Trophoblast cell (in vitro differentiated cells and primary cell): ENCODE measurements at regions not wholly inside any gene's neighbourhood (a gene's known extent, or its start where the extent isn't known, plus 50 kb on each side); places are given as distances from the start of the nearest gene placed in this dataset.

Experiments
- DNase-seq, 2 donors: peaks; one replicate each; pipeline ENCODE4 v3.0.0-alpha.2; 2016
- H2AFZ ChIP-seq: 2 replicates; pipeline ENCODE4 v1.6.1; 2013; ENCODE audit warnings: low read length, moderate library complexity, mild to moderate bottlenecking; ENCODE audit not compliant: insufficient read depth, poor library complexity
- H2AK5ac ChIP-seq: 2 replicates; pipeline ENCODE4 v1.6.1; 2013; ENCODE audit warnings: mild to moderate bottlenecking, low read length
- H2BK120ac ChIP-seq: 2 replicates; pipeline ENCODE4 v1.6.1; 2013; ENCODE audit warnings: low read length, mild to moderate bottlenecking, moderate library complexity; ENCODE audit not compliant: insufficient read depth, poor library complexity
- H2BK12ac ChIP-seq: 2 replicates; pipeline ENCODE4 v1.6.1; 2013; ENCODE audit warnings: mild to moderate bottlenecking, low read length, moderate library complexity
- H2BK5ac ChIP-seq: 2 replicates; pipeline ENCODE4 v1.6.1; 2013; ENCODE audit warnings: low read length, low read depth, moderate library complexity, mild to moderate bottlenecking; ENCODE audit not compliant: poor library complexity
- H3K14ac ChIP-seq: 2 replicates; pipeline ENCODE4 v1.6.1; 2013; ENCODE audit warnings: mild to moderate bottlenecking, low read length
- H3K18ac ChIP-seq: 2 replicates; pipeline ENCODE4 v1.6.1; 2013; ENCODE audit warnings: mild to moderate bottlenecking, low read length
- H3K23ac ChIP-seq: 2 replicates; pipeline ENCODE4 v1.6.1; 2013; ENCODE audit warnings: low read length
- H3K27ac ChIP-seq: 2 replicates; pipeline ENCODE4 v1.5.1; 2013; ENCODE audit warnings: low read depth, mild to moderate bottlenecking, inconsistent platforms, low read length, moderate library complexity
- H3K27me3 ChIP-seq: 2 replicates; pipeline ENCODE4 v1.6.1; 2013; ENCODE audit warnings: inconsistent platforms, mild to moderate bottlenecking, low read length, moderate library complexity; ENCODE audit not compliant: insufficient read depth
- H3K36me3 ChIP-seq, 2 experiments: 1 replicate in 1 of 2; 2 replicates in 1 of 2; pipeline ENCODE4 v1.6.1; 2013; ENCODE audit warnings: low read length in 2 of 2, mild to moderate bottlenecking in 2 of 2, moderate library complexity in 1 of 2; ENCODE audit not compliant: insufficient read depth in 2 of 2, control insufficient read depth in 1 of 2
- H3K4ac ChIP-seq: 2 replicates; pipeline ENCODE4 v1.6.1; 2013; ENCODE audit warnings: low read depth, mild to moderate bottlenecking, low read length, moderate library complexity
- H3K4me1 ChIP-seq, 2 experiments: 1 replicate in 1 of 2; 2 replicates in 1 of 2; pipeline ENCODE4 v1.6.1; 2013; ENCODE audit warnings: low read length in 2 of 2, mild to moderate bottlenecking in 2 of 2, moderate library complexity in 1 of 2; ENCODE audit not compliant: insufficient read depth in 2 of 2, control insufficient read depth in 1 of 2
- H3K4me2 ChIP-seq: 2 replicates; pipeline ENCODE4 v1.6.1; 2013; ENCODE audit warnings: inconsistent platforms, mild to moderate bottlenecking, low read length, moderate library complexity
- H3K4me3 ChIP-seq: 2 replicates; pipeline ENCODE4 v1.5.1; 2013; ENCODE audit warnings: mild to moderate bottlenecking, low read depth, low read length, inconsistent platforms
- H3K79me1 ChIP-seq: one replicate; pipeline ENCODE4 v1.6.1; 2013; ENCODE audit warnings: low read length
- H3K79me2 ChIP-seq: 2 replicates; pipeline ENCODE4 v1.6.1; 2013; ENCODE audit warnings: low read length, mild to moderate bottlenecking; ENCODE audit not compliant: control insufficient read depth, insufficient read depth, poor library complexity
- H3K9ac ChIP-seq: 2 replicates; pipeline ENCODE4 v1.6.1; 2013; ENCODE audit warnings: mild to moderate bottlenecking, low read length
- H3K9me3 ChIP-seq: 2 replicates; pipeline ENCODE4 v1.6.1; 2013; ENCODE audit warnings: low read depth, mild to moderate bottlenecking, control low read depth, inconsistent platforms, low read length; ENCODE audit not compliant: insufficient read depth
- H4K12ac ChIP-seq: 2 replicates; pipeline ENCODE4 v1.6.1; 2013; ENCODE audit warnings: low read depth, mild to moderate bottlenecking, low read length, moderate library complexity
- H4K8ac ChIP-seq: 2 replicates; pipeline ENCODE4 v1.6.1; 2013; ENCODE audit warnings: low read depth, mild to moderate bottlenecking, low read length, moderate library complexity
- H4K91ac ChIP-seq: one replicate; pipeline ENCODE4 v1.6.1; 2013; ENCODE audit warnings: low read depth, mild to moderate bottlenecking, low read length, moderate library complexity
- WGBS: extraction: QIAGEN DNeasy Blood & Tissue Kit; methylation state at CpG from one replicate; pipeline ENCODE4 v1.1.7; 2013; ENCODE audit warnings: missing lambda C conversion rate; ENCODE audit not compliant: insufficient read length, insufficient coverage; ENCODE audit errors: extremely low coverage; 5-methylcytosine and 5-hydroxymethylcytosine counted together

DNA sequence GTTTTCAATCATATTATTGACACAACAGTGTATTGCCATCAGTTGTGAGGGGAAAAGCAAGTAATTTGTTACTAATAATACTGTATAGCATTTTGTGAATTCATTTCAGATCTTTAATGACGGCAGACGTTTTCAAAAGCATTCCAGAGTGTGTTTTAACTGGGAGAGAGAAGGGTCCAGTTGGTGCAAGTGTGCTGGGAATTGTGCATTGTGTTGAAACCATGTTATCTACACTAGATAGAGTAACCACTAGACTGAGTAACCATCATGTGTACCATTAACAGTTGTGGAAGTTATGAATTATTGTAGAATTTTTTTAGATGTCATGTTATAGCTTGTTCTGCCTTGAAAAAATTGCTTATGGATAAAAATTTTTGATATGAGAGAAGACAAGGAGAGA is 104.5 kb upstream of the VEGFC start:
- H2BK5ac ChIP-seq, result no peak overlapping the region
- no peak overlapping the region for H3K23ac ChIP-seq
- H3K79me2 ChIP-seq, result no peaks in the 10 kb centered on the region
- no peak overlapping the region for H4K8ac ChIP-seq
- H3K4me3 ChIP-seq, result no peak overlapping the region
- H4K12ac ChIP-seq, result no peak overlapping the region
- no peak overlapping the region for H2AK5ac ChIP-seq
- no peak overlapping the region for H3K9ac ChIP-seq
- no peaks in the 10 kb centered on the region for H3K4me1 ChIP-seq
- H3K14ac ChIP-seq, result no peak overlapping the region
- H3K27me3 ChIP-seq, result no peaks in the 10 kb centered on the region
- H3K4ac ChIP-seq, result no peak overlapping the region
- no peaks in the 10 kb centered on the region for H3K36me3 ChIP-seq
- H3K9me3 ChIP-seq, result no peaks in the 10 kb centered on the region
- no peak overlapping the region for H2BK120ac ChIP-seq
- no peak overlapping the region for H3K27ac ChIP-seq
- H4K91ac ChIP-seq, result no peak overlapping the region
- H3K4me2 ChIP-seq, result no peak overlapping the region
- H3K79me1 ChIP-seq, result no peaks in the 10 kb centered on the region
- H2BK12ac ChIP-seq, result no peak overlapping the region
- no peak overlapping the region for H2AFZ ChIP-seq
- WGBS, result no CpG with 5 or more reads among the region's 2 CpGs
- no peak for DNase-seq
- H3K18ac ChIP-seq, result no peak overlapping the region

DNA sequence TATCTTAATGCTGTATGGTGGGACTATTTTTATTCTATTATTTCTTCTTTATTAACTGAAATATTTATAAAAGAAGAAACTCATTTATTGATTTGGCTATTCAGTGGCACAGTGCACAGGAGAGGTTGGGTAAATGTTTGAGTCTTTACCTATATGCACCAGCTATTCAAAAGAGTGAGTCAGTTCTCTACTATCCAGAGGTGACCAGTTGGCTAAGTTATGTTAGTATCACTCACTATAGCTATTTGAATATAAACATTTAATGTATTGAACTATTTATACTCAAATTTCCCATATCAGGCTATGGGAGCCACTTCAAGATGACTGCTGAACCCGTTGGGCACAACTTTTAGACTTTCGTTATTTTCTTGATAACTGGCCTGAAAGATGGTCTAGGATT is 106.1 kb upstream of the VEGFC start:
- Histone ChIP-seq H3K36me3 (no peaks in the 10 kb centered on the region), H2BK5ac (no peak overlapping the region), H3K9me3 (no peaks in the 10 kb centered on the region), H3K27ac (no peak overlapping the region), H3K4me3 (no peak overlapping the region), H3K18ac (no peak overlapping the region), H3K4me2 (no peak overlapping the region), H3K9ac (no peak overlapping the region), H3K79me1 (no peaks in the 10 kb centered on the region), H4K8ac (no peak overlapping the region), H3K27me3 (no peaks in the 10 kb centered on the region), H2AK5ac (no peak overlapping the region), H4K91ac (no peak overlapping the region), H3K4me1 (no peaks in the 10 kb centered on the region), H2BK120ac (no peak overlapping the region), H2AFZ (no peak overlapping the region), H2BK12ac (no peak overlapping the region), H3K23ac (no peak overlapping the region), H4K12ac (no peak overlapping the region), H3K4ac (no peak overlapping the region), H3K79me2 (no peaks in the 10 kb centered on the region), H3K14ac (no peak overlapping the region)
- WGBS, result no CpG with 5 or more reads among the region's 2 CpGs
- DNase-seq, result no peak

GRCh38 chr4:176902710-176903323 is 110.1 kb upstream of the VEGFC start:
- Histone ChIP-seq H2BK5ac (no peak overlapping the region), H3K4me1 (no peaks in the 10 kb centered on the region), H3K18ac (no peak overlapping the region), H2AFZ (no peak overlapping the region), H3K27ac (no peak overlapping the region), H3K9ac (no peak overlapping the region), H3K36me3 (no peaks in the 10 kb centered on the region), H4K8ac (no peak overlapping the region), H3K23ac (no peak overlapping the region), H3K4me3 (no peak overlapping the region), H4K91ac (no peak overlapping the region), H3K27me3 (no peaks in the 10 kb centered on the region), H2BK12ac (no peak overlapping the region), H2BK120ac (no peak overlapping the region), H3K9me3 (no peaks in the 10 kb centered on the region), H3K4ac (no peak overlapping the region), H3K79me1 (no peaks in the 10 kb centered on the region), H4K12ac (no peak overlapping the region), H3K14ac (no peak overlapping the region), H3K4me2 (no peak overlapping the region), H2AK5ac (no peak overlapping the region), H3K79me2 (no peaks in the 10 kb centered on the region)
- DNase-seq, result no peak
- no CpG with 5 or more reads among the region's 5 CpGs for WGBS

GRCh38 chr4:176906709-176907108 is 114.0 kb upstream of the VEGFC start:
- Histone ChIP-seq H3K14ac (no peak overlapping the region), H3K4ac (no peak overlapping the region), H4K8ac (no peak overlapping the region), H2BK120ac (no peak overlapping the region), H2BK12ac (no peak overlapping the region), H3K79me2 (no peaks in the 10 kb centered on the region), H3K4me3 (no peak overlapping the region), H3K4me2 (no peak overlapping the region), H3K27ac (no peak overlapping the region), H3K18ac (no peak overlapping the region), H3K9ac (no peak overlapping the region), H2BK5ac (no peak overlapping the region), H3K36me3 (no peaks in the 10 kb centered on the region), H3K79me1 (no peaks in the 10 kb centered on the region), H4K12ac (no peak overlapping the region), H2AK5ac (no peak overlapping the region), H2AFZ (no peak overlapping the region), H3K4me1 (no peaks in the 10 kb centered on the region), H4K91ac (no peak overlapping the region), H3K23ac (no peak overlapping the region), H3K9me3 (no peaks in the 10 kb centered on the region), H3K27me3 (no peaks in the 10 kb centered on the region)
- no CpG with 5 or more reads among the region's 7 CpGs for WGBS
- DNase-seq, result no peak
